ENCODE measurements at regions not wholly inside any gene's neighbourhood (a gene's known extent, or its start where the extent isn't known, plus 50 kb on each side); places are given as distances from the start of the nearest gene placed in this dataset.

GRCh38 chr7:13151978-13152377, 464.5 kb downstream of the ARL4A start:
- no peak overlapping the region for H3K4me3 ChIP-seq (replicated peaks; ENCODE audit: low read depth, low read length)
- no peak for DNase-seq (ENCODE audit: low read depth)
- TF ChIP-seq CTCF (IDR thresholded peaks at IDR 0.05; ENCODE audit: low read length, missing control alignments): no peak

DNA sequence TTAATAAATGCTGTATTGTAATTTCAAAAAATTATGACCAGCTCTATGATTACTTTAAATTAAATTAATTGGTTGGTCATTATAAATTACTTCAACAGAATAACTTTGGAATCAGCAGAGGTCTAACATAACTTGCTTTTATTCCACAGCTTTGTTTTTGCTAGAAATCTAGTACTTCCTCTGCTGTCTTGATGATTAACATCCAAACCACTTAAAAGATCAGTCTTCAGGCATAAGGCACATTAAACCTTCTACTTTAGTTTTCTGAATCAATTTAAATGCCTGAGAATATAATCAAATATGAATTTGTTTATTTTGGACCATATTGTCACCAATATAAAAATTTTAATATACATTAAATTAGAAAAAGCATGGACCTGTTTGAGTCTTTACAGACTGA, 465.3 kb downstream of the ARL4A start:
- no peak for TF ChIP-seq CTCF (IDR thresholded peaks at IDR 0.05; ENCODE audit: low read length, missing control alignments)
- no peak for DNase-seq (ENCODE audit: low read depth)
- no peak overlapping the region for H3K4me3 ChIP-seq (replicated peaks; ENCODE audit: low read depth, low read length)

GRCh38 chr7:13153266-13153665, 465.8 kb downstream of the ARL4A start:
- DNase-seq (ENCODE audit: low read depth): no peak
- TF ChIP-seq CTCF (IDR thresholded peaks at IDR 0.05; ENCODE audit: low read length, missing control alignments): no peak
- no peak overlapping the region for H3K4me3 ChIP-seq (replicated peaks; ENCODE audit: low read depth, low read length)

- no peak for TF ChIP-seq CTCF (IDR thresholded peaks at IDR 0.05; ENCODE audit: low read length, missing control alignments)
- no peak overlapping the region for H3K4me3 ChIP-seq (replicated peaks; ENCODE audit: low read depth, low read length)
- DNase-seq (ENCODE audit: low read depth): no peak
These were observed 466.3 kb downstream of the ARL4A start for GRCh38 chr7:13153742-13154141.

DNA sequence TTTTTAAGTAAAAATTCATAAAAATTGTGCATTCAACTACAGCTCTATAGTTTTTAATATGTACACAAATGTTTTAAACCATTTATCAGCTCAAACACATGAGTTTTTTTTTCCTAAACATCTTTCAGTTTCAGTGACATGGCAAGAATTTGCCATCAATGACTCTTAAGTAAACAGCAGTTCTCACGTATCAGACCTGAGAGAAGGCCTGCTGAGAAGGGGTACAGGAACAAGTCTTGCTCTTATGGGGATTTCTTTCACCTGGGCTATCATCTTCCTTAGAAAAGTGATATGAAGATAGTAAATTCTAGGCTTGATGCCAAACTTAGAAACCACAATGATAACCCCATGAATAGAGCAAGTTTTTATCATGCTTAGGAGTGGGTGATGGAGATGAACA, 467.8 kb downstream of the ARL4A start:
- no peak overlapping the region for H3K4me3 ChIP-seq (replicated peaks; ENCODE audit: low read depth, low read length)
- no peak for TF ChIP-seq CTCF (IDR thresholded peaks at IDR 0.05; ENCODE audit: low read length, missing control alignments)
- DNase-seq (ENCODE audit: low read depth): no peak

- DNase-seq (ENCODE audit: low read depth): no peak
- H3K4me3 ChIP-seq (replicated peaks; ENCODE audit: low read depth, low read length): no peak overlapping the region
- no peak for TF ChIP-seq CTCF (IDR thresholded peaks at IDR 0.05; ENCODE audit: low read length, missing control alignments)
These were observed 471.6 kb downstream of the ARL4A start for GRCh38 chr7:13159003-13159402.

GRCh38 chr7:13159467-13160184, 472.2 kb downstream of the ARL4A start:
- DNase-seq (ENCODE audit: low read depth): no peak
- no peak overlapping the region for H3K4me3 ChIP-seq (replicated peaks; ENCODE audit: low read depth, low read length)
- TF ChIP-seq CTCF (IDR thresholded peaks at IDR 0.05; ENCODE audit: low read length, missing control alignments): no peak
